Superior temporal gyrus (tissue), 1 donor: ENCODE measurements at regions not wholly inside any gene's neighbourhood (a gene's known extent, or its start where the extent isn't known, plus 50 kb on each side); places are given as distances from the start of the nearest gene placed in this dataset.

ENCODE experiments used
- DNase-seq: peaks from one replicate; pipeline ENCODE4 v3.0.0-alpha.2; 2016; ENCODE audit errors: extremely low spot score

DNA sequence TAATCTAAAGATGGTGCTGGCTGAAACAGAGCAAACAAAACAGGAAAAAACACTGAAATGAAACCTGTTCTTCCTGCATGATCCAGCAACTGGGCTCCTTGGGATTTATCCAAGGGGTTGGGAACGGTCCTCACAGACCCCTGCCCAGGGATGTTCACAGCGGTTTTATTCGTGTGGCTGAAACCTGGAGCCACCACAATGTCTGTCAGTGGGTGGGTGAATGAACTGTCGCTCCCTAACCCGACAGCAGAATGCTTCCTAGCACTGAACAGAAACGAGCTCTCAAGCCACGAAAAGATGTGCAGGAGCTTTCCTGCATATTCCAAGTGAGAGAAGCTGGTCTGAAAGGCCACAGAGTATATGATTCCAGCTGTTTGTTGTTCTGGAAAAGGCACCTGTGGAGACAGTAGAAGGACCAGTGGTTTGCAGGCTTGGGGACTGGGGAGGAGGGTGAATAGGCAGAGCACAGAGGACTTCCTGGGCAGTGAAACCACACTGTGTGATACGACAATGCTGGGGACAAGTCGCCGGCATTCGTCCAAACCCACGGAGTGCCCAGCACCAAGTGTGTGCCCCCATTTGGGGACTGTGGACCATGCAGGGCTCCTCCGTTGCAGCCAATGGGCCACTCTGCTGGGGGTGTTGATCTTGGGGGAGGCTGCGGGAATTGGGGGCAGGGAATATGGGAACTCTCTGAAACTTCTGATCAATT lies 73.9 kb downstream of the TEX29 start:
- no peak for DNase-seq

DNA sequence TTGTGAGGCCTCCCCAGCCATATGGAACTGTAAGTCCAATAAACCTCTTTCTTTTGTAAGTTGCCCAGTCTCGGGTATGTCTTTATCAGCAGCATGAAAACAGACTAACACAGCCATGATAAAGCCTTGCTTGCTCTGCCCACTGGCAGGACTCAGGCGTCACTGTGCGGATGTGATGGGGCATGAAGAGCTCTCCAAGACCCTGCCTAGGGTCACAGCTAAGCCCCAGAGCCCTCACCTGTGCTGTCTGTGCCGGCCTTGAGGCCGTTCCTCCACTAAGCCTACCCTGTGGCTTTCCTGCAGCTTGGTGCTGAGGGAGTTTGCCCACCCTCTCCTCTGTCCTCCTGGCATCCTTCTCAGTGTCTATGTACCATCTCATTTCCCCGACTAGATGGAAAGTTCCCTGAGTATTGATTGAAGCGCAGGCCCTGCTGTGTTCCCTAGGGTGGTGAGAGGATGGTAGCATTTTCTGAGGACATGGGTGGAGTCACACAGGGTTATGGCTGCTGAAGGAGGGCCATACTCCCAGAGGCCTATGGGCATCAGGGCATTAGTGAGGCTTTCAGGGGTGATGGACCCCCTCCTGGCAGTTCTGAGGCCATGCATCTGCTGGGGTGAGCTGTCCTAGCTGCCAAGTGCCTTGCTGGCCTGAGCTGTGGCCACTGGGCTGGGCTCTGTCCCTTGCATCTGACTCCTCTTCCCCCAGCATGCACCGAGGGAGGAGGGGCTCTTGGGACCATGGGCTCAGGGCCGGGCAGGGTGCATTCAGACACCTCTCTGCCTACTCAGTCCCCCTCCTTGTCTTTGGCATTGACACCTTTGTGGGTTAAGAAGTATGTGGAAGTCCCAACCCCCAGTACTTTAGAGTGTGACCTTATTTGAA lies 75.3 kb downstream of the TEX29 start:
- DNase-seq: no peak

DNA sequence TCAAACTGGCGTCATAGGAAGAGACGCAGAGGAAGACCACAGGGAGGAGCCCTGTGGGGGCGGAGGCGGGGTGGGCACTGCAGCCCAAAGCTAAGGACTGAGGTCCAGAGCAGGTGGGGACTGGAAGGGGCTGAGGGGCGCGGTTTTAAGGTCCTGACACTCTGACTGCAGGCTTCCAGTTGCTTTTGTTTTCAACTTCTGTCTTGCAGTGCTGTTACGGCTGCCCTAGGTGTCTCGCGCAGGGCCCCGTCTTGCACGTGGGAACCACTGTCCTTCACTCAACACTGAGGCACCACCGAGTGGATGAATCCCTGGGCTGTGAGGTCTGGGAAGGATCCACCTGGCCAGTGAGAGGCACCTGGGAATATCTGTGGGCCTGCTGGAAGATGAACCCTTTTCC lies 76.0 kb downstream of the TEX29 start:
- no peak for DNase-seq

DNA sequence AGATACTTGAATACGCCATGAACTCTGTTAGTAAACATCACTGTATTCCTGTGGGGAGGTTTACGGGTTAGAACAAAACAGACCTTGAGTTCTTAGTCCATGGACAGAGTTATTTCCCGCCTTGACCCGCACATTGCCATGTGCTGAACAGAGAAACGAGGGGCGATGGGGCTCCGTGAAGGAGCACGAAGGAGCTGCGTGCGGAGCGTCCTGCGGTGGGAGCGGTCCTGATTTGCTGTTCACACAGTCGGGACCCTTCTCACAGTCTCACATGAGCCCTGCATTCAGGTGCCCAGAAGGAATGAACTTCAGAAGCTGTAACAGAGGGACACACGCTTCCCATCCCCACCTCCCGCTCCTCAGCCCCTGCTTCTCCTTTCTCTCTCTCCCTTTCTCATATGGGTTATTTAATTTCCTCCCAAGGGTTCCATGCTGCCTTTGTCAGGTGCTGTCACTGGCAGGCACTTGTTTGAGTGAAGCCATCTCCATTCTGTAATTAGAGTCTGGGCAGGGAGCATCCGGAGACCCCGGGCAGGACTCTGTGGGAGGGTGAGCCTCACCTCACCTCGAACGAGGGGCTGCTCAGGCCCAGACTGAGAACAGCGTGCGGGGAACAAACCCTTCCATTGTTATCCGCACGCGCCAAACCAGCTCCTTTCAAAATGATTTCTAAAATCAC lies 76.9 kb downstream of the TEX29 start:
- DNase-seq: no peak

DNA sequence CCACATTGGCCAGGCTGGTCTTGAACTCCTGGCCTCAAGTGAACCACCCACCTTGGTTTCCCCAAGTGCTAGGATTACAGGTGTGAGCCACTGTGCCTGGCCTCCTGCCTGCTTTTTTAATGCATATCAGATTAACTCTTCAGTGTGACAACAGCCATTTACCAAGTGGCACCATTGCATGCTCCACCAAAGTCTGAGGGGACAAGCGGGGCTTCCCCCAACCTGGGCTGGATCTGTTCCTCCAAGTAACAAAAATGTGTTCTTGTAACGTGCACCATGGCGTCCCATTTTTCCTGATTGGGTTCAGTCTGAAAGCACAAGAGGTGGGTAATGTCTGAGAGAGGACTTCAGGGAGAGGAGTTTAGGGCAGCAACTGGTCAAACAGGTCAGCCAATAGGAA lies 77.8 kb downstream of the TEX29 start:
- DNase-seq: no peak

DNA sequence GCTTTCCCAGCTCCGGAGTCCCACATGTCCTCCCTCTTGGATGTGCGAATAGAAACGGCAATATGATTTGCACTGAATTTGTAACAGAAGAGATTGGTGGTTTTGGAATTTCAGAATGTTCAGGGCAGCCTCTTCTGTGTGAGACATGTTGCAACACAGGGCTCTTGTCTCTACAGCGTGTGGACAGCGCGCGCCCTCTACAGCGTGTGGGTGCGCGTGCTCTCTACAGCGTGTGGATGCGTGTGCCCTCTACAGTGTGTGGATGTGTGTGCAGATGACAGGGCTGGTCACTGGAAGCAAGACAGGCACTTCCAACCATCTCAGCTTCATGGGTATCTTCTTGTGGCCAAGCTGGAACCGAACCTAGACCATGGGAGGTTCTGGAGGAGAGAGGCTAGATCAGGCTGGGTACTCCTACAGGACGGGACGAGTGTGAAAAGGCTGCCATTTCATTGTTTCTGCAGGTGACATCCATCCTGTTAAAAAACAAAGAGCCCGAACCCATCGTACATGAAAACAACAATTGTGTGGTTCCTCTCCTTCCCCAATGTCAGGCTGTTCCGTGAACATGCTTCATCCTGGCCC lies 78.4 kb downstream of the TEX29 start:
- DNase-seq: no peak

DNA sequence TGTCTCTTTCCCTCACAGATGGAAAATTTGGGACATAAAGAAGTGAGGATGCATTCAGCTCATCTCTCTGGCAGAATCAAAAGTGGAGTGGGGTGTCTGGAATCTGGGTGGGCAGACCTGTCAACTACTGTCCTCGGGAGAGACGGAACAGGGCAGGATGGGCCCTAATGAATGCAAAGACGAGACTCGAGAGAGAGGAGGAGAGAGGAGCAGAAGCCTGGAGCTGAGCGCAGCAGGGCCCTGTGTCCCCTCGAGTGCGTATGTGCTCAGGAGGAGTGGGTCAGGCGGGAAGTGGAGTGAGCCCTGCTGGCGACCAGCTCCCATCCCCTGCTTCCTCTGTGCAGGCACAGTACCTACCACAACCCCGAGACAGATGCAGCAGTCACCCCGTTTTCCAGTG lies 78.9 kb downstream of the TEX29 start:
- no peak for DNase-seq

DNA sequence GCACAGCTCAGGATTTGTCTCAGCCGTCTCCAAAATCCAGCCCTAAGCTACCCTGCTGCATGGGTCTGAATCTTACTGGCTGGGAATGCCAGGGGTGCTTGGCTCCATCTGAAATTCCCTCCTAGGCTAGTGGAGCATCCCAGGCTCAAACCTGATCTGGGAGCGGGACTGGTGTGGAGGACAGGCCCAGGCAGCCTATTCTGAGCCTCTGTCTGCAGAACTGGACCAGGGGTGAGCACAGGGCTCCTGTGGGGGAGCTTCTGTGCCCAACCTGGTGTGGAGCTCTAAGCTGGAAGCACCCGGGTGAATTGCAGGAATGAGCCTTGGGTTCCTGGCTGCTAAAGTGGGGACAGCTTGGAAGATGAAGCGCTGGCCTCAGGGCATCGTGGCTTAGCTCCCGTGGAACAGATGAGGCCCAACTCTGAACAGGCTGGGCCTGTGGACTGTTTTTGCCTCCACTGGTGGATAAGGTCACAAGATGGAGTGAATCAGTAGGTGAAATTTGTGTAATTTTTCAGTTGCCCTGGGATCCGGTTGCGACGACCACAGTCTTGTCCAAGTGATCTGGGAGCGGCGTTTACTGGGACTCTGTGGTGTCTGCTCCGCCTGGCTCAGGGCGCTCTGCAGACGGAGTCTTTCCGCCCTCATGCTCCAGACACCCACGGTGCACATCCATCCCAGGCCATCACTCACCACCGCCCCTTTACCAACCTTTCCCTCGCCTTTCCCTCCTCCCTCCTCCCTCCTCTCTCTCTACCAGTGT lies 79.5 kb downstream of the TEX29 start:
- DNase-seq: no peak

DNA sequence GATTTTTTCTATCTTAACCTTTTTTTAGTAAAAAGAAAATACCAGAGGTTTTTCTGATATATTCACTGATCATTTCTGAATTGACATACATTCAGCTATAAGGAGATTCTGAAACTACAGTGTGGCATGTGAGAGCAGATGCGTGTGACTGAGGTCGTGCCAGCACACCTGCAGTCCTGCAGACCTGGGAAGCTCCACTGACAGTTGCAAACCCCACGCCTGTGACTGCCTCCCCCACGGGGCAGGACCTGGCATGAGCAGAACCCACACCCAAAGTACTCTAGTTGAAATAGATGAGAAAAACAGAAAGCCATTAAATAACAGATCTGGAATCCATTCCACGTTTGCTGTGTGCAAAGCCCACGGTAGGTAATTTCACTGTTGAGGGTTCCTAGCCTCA lies 80.7 kb downstream of the TEX29 start:
- DNase-seq: no peak

DNA sequence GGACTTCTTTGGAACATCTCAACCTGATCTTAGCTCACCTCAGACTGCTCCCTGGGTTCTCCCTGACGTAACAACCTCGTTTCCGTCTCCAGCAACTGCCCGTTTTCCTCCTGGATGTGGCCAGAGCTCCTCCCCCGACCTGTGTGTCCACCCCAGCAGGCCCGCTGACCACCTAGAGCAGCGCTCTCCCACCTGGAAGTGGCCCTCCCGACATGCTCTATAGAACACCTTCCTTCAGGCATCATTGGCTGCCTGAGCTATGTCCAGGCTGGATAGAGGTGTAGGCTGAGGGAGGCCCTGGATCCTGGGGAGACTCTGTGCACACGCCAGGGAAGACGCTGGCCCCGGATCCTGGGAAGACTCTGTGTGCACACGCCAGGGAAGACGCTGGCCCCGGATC lies 81.3 kb downstream of the TEX29 start:
- DNase-seq: no peak

DNA sequence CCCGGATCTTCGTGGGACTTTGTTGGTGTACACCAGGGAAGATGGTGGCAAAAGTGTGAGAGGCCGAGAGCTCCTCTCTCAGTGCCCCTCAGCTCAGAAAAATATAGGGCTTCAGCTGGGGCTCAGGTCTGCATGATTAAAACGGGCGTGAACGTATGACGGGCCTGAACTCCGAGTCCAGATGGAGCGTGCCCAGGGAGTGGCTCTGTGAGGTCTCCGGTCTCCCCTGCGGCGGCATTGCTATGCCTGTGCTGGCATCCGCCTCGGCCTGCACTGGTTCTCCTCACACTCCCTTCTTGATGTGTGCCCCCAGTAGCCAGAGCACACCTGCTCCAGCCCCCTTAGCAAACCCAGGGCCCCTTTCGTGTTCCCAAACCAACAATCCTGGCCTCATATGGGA lies 82.0 kb downstream of the TEX29 start:
- no peak for DNase-seq

DNA sequence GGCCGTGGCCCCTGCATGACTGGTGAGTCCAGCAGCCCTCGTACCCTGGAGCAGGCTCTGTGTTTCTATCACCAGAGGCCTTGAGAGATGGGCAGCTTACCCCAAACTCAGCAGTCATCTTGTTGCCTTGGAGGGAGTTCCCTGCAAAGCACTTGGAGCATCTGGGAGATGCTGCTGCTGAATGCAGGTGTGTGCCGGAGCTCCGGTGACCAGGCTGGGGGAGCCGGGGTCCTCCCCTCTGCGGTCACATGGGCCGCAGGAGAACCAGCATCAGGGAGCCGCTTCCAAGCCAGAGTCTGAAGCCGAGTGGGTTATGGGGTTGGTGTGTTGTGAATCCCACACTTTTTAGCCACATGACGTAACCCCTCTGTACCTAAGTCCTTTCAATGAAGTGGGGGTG lies 82.8 kb downstream of the TEX29 start:
- DNase-seq: no peak

DNA sequence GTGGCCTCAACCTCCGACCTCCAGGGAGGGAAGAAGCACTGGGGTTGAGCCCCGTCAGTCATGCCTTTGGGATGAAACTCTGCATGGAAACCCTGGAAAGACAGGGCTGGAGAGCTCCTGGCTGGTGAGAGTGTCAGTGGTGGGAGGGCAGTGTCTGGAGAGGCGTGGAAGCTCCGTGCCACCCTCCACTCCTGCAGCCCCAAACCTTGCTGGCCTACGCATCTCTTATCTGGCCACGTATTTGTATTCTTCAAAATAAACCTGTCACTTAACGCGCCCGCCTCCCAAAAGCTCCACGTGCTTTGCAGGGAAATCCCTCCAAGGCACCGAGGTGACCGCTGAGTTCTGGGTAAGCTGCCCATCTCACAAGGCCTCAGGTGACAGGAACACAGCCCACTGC lies 84.3 kb downstream of the TEX29 start:
- DNase-seq: no peak

DNA sequence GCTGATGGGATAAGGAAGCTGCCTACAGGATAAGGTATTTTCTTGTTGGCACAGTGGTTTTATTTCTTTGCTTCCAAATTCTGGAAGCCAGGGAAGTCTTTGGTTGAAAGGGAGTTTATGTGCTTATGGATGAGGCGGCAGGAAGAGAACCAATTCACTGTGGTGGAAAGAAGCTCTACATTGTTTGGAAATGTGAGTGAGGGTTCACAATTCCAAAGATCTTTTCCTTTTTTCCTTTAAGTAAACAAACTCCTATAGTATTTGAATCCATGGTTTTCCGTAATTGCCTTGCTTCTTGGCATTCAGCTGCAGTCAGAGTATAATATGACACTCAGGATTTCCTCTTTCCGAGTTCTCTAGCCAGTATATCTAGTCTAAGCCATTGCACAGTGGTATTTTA lies 86.2 kb downstream of the TEX29 start:
- DNase-seq: no peak

DNA sequence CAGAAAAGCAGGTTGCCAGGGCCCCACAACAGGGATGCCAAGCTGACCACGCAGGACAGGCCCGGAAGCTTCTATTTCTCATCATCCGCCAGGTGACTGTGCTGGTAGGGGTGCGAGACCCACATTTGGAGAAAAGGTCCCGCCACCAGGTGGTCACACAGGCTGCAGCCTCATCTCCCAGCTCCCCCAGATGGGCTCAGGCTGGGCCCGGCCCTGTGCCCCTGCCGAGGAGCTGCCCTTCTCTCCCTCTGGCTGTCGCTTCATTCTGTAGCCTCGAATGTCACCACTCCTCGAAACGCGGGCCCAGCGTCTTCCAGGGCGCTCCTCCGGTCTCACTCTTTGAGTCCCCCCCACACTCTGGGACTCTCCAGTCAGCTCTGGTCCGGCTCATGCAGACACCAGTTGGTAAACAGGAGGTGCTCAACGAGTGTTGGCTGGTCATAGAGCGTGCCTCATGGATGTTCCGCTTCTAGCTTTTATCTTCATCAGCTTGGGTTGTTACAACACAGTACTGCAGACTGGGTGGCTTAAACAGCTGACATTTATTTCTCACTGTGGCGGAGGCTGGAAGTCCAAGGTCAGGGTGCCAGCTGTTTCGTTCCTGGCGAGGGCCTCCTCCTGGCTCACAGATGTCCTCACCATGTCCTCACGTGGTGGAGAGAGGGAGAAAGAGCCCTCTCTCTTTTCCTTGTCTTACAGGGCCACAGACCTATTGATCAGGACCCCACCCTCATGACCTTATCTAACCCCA lies 87.1 kb downstream of the TEX29 start:
- DNase-seq: no peak

DNA sequence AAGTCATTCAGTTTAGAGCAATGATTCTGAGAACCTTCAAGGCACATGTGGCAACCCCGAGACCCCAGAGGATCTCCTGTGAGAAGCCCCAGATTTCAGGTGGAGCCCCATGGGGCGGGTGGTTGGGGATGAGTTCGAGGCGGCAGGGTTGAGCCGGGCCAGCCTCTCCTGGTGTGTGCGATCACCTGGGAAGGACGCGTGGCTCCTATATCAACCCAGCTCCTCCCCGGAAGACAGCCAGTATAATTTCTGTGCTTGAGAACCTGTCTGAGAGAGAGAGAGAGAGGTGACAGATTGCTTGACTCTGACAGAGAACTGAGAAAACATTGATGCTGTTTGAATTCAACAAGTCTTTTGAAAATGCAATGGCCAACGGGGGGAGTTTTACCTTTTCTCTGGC lies 89.0 kb downstream of the TEX29 start:
- DNase-seq: no peak

DNA sequence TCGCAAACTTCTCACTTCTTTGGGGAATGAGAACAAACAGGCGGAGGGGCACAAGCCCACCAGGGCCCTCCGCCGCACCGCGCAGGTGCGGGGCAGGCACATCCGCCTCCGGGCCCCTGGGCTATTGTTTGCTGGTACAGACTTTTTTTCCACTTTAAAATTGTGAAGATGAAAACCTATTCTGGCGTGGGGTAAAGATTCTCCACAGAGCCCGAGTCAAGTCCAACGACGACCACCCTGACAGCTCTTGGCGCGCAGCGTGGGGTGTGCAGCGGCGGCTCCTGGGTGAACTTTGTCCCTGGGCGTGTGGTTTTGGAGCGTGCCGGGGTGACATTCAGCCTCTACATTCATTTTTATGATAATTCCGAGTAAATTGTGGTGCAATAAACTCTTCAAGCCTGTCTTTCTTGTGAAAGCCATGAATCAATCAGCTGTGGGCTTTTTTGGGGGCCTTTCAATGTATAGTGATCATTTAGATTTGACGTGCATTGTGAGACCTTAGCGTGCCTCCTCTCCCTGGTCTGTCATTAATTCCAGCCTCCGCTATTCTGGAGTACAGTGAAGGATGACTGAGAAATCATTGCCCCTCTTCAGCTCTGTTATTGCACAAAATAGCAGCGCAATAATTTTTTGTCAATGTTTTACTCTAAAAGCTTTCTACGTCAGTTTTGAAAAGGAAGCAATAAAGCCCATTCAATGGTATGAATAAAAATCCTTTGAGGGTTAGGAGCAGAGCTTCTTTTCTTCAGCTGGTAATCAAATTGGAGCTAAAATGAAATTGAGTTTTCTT lies 90.0 kb downstream of the TEX29 start:
- no peak for DNase-seq

DNA sequence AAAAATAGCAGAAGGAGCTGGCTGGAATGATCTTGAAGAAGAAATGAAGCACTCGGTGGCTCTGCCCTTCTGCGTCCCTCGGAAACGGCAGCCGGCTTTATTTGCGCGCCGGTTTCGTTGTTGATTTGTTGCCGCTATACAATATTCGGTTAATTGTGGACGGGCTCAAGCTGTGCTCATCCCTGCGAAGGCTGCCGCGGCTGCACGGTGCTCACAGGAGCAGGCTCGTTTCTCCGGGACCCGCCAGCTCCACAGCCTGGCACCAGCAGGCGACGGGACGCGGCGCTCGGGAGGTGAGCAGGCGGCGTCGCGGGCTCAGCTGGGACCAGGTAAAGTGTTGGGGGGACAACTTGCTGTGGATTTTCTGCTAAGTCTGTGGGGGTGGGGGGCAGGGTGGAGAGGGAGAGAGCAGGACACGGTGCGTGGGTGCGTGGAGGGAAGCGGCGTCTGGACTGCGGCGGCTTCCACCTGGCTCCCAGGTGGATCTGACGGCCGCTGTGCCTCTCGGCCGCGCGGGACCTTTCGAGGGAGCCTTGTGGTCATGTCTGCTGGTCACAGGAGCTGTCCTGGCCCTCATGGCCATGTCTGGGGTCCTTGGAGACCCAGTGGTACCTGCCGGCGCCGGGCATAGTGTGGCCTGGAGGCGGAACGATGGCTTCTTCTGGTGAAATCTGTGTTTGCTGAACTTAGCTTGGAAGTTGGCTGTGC lies 90.9 kb downstream of the TEX29 start:
- no peak for DNase-seq

DNA sequence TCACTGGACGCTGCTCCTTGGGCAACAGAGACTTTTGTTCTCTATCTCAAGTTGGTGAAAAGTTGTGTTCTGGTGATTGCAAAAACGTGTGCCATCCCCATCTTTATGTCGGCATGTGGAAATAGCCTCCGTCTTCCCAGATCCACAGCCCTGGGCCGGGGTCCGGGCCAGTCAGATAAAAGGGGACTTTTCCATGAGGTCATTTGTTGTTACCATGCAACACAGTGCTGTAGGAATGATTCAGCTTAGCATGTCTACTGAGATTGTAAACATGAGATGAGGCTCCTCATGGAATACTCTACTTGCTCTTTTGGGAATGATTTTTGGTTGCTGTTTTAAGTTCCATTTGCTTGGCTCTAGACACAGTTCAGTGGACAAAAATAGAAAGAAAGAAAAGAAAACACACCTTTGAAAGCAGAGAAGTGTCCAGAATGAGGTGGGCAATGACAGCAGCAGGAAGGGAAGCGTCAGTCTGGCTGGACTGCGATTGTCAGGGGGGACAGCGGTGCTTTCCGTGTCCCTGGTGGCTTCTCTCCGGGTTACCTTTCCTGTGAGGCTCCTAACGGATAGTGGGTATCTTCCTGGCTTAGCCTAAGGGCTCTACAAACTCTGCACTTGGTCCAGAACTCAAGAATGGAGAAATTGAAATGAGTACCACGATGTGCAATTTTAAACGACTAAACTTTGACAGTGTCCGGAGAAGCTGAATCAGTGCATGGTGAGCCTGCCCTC lies 91.6 kb downstream of the TEX29 start:
- no peak for DNase-seq
